ENCODE measurements at regions not wholly inside any gene's neighbourhood (a gene's known extent, or its start where the extent isn't known, plus 50 kb on each side); places are given as distances from the start of the nearest gene placed in this dataset.

DNA sequence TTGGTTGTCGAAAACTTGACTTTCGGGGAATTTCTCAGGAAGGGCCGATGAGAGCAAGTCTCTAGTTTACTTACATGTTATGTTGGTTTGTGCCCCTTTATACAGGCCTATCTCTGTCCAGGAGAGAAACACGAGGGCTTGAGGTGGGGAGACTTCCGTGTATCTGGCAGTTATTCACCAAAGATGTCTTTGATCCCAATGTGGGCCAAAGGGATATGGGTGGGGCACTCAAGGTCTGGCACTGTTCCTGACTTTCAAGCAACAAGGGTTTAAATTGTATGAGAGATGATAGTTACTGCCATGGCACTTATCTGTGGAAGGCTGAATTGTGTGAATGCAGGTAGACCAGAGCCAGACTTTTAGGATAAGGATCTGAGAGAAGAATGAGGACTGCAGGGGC, 137.2 kb upstream of the DHRS4 start:
- no peak for TF ChIP-seq HDGF (IDR thresholded peaks at IDR 0.05; ENCODE audit: borderline replicate concordance)
- no peak for TF ChIP-seq FOXM1 (IDR thresholded peaks at IDR 0.05; ENCODE audit: borderline replicate concordance)

All from HEK293T (cell line).